AG09309 (cell line): ENCODE measurements at regions not wholly inside any gene's neighbourhood (a gene's known extent, or its start where the extent isn't known, plus 50 kb on each side); places are given as distances from the start of the nearest gene placed in this dataset.

Experiments used
- DNase-seq: peaks from one replicate; pipeline ENCODE4 v3.0.0-alpha.2; 2010; ENCODE audit warnings: low read depth
- H3K4me3 ChIP-seq: 2 replicates; pipeline ENCODE4 v1.5.1; 2011; ENCODE audit warnings: mild to moderate bottlenecking, low read depth, low read length, moderate library complexity; ENCODE audit not compliant: control insufficient read depth
- TF ChIP-seq, protein P1 (sequence below): IDR thresholded peaks from 2 replicates; pipeline ENCODE4 v1.5.1; 2011; ENCODE audit warnings: mild to moderate bottlenecking, low read depth, low read length, inconsistent platforms; ENCODE audit not compliant: insufficient read depth, control insufficient read depth; ENCODE audit errors: missing control alignments

- DNase-seq, result peak; percentile 37
- H3K4me3 ChIP-seq, result peak overlapping the region; percentile 44
- TF ChIP-seq, protein P1, sequence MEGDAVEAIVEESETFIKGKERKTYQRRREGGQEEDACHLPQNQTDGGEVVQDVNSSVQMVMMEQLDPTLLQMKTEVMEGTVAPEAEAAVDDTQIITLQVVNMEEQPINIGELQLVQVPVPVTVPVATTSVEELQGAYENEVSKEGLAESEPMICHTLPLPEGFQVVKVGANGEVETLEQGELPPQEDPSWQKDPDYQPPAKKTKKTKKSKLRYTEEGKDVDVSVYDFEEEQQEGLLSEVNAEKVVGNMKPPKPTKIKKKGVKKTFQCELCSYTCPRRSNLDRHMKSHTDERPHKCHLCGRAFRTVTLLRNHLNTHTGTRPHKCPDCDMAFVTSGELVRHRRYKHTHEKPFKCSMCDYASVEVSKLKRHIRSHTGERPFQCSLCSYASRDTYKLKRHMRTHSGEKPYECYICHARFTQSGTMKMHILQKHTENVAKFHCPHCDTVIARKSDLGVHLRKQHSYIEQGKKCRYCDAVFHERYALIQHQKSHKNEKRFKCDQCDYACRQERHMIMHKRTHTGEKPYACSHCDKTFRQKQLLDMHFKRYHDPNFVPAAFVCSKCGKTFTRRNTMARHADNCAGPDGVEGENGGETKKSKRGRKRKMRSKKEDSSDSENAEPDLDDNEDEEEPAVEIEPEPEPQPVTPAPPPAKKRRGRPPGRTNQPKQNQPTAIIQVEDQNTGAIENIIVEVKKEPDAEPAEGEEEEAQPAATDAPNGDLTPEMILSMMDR, result peak; percentile 99
These were observed 56.7 kb downstream of the CYRIA start for GRCh38 chr2:16608661-16609643.

- DNase-seq, result no peak
- TF ChIP-seq, protein P1, result no peak
- H3K4me3 ChIP-seq, result no peak overlapping the region
These were observed 58.3 kb downstream of the CYRIA start for GRCh38 chr2:16607301-16607700.

GRCh38 chr2:16604236-16604635, 61.4 kb downstream of the CYRIA start:
- no peak for DNase-seq
- H3K4me3 ChIP-seq, result no peak overlapping the region
- TF ChIP-seq, protein P1, result no peak

- H3K4me3 ChIP-seq, result no peak overlapping the region
- TF ChIP-seq, protein P1, result no peak
- no peak for DNase-seq
These were observed 74.2 kb downstream of the CYRIA start for GRCh38 chr2:16591370-16591933.

GRCh38 chr2:16589465-16589864, 76.2 kb downstream of the CYRIA start:
- TF ChIP-seq, protein P1, result no peak
- H3K4me3 ChIP-seq, result no peak overlapping the region
- DNase-seq, result no peak

DNA sequence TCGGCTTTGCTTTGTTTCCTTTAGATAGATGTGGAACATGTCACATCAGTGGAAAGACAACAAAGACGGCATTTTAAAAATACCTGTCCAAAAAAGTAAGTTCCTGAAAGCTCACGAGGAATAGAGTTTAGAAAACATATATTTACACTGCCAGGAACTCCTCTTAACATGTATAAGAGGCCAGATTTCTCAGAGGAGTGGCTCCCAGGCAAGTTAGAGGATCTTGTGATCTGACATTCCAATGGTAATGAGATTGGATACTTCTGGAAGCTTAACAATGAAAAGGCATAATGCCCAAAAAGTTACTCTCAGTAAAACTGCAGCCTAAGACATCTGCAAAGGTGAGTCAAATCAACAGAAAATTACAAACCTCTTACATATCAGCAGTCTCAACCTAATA, 77.1 kb downstream of the CYRIA start:
- DNase-seq, result no peak
- H3K4me3 ChIP-seq, result no peak overlapping the region
- TF ChIP-seq, protein P1, result no peak
